Kidney glomerular epithelial cell (primary cell): ENCODE measurements at regions not wholly inside any gene's neighbourhood (a gene's known extent, or its start where the extent isn't known, plus 50 kb on each side); places are given as distances from the start of the nearest gene placed in this dataset.
A peak's percentile ranks its signal among the peaks of the same experiment; 100 is the strongest.

Source experiments
- DNase-seq: peaks from one replicate; lab custom pipeline; 2025; lab: John Stamatoyannopoulos, UW

DNA sequence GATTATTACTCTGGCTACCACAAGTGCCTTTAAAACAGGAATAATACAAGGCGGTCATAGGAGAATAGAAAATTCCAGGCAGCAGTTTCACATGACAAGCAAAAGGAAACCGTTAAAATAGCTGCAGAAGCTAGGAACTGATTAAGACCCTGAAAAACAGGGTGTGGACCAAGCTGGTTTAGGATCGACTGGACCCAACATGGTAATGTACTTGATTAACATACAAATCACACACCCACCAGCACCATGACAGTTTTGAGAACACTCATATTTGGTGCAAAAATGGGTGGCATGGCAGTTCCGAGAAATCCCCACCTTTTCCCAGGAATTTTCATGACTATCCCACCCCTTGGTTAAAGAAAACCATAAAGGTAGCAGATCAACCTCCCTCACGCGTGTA, 51.9 kb upstream of the TMEM163 start:
- DNase-seq: no peak

- DNase-seq: peak; percentile 13
Observed at GRCh38 chr2:134771313-134771801, 52.6 kb upstream of the TMEM163 start.

GRCh38 chr2:134772493-134773169, 53.8 kb upstream of the TMEM163 start:
- DNase-seq: no peak

- no peak for DNase-seq
Observed at GRCh38 chr2:134773335-134773734, 54.5 kb upstream of the TMEM163 start.

DNA sequence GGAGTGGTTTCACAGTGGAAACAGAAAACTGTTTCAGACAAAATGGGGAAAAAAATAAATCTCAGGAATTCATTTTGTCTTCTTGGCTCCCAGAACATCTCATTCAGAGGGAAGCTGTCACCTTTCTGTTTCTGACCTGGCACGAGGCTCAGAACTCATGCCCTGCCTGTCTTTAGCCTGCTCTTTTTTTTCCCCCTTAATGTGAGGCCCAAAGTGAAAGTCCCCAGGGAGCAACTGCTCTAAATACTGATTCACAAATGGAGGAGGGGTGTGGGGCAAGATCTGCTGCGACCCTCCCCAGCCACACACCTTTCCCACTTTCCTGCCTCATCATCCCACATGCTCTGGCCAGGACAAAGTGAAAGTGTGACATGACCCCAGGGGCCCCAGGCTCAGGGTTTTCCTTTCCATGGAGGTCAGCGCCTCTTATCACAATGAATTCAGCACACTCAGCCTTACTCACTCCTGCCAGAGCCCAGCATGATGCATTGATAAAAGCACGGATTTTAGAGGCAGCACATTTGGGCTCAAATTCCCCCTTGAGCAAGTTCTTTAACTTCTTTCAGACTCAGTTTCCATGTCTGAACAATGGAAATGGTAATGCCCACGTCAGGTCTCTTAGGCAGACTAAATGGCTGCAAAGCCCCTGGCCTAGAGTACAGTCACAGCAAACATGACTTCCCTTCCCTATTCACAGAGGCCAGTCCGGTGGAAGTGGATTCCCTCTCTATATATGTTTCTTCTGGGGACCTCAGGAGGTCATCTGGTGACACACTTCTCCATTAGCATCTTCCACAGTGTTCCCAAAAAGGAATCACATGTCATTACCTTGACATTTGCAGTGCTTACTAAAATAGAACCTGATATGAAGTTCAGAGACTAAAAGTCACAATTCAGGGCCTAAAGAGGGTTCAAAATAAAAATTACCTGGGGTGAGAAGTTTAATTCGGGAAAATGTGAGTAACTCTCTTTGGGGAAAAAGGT, 55.3 kb upstream of the TMEM163 start:
- DNase-seq: no peak

GRCh38 chr2:134774786-134775641, 56.2 kb upstream of the TMEM163 start:
- DNase-seq: no peak

- DNase-seq: no peak
Observed at GRCh38 chr2:134776836-134777235, 58.0 kb upstream of the TMEM163 start.

- DNase-seq: no peak
Observed at GRCh38 chr2:134777593-134777992, 58.8 kb upstream of the TMEM163 start.

DNA sequence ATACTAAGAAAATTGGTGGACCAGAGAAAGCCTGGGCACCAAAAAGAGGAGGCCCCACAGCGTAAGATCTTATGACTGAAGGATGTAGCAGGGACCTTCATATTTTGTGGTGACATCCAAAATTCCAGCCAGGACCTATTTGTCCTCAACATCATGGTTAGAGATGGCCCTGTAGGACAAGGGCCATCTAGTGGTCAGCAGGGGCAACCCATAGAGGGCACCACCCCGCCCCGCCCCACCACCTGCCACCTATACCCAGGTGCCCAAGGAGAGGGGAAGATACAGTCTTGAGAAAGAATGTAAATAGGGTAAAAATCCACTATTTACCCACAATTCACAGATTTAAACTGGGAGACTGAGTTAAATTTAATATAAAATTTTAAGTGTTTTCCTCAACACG, 59.6 kb upstream of the TMEM163 start:
- no peak for DNase-seq

DNA sequence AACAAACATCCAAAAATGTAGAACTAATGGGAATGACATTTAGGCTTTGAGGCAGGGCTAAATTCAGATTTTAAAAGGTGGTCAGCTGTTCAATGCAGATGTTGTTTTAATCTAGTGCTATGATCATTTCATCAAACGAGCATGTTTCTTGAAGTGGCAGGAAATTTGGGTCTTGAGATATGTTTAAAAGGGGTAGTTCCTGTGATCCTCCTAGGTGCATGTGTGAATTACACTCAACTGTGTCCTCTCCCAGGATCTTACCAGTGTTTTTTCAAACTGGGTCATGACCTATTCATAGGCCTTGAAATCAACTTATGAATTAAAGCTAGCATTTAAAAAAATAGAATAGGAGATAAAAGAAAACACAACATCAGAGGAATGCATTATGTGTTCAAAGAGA, 57.4 kb upstream of the ACMSD start:
- no peak for DNase-seq

GRCh38 chr2:134782107-134782506, 56.3 kb upstream of the ACMSD start:
- DNase-seq: no peak

DNA sequence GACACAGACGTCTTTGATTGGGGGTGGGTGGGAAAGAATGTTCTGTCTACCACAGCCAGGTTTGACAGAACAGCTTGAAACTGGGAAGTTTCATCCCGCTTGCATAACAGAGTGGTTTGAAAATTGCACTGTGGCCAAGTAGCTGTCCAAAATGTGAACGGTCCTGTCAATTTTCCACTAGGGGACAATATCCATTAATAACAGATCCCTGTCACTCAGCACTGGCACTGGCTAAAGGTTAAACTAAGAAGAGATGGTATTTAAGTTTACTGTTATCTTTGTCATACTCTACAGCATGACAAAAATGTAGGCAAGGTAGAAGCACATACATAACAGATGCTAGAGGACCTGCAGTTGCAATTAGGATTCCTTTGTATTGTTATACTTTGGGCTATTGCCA, 55.6 kb upstream of the ACMSD start:
- no peak for DNase-seq

- no peak for DNase-seq
Observed at GRCh38 chr2:134783912-134784311, 54.5 kb upstream of the ACMSD start.

- no peak for DNase-seq
Observed at GRCh38 chr2:134785659-134786430, 52.6 kb upstream of the ACMSD start.

DNA sequence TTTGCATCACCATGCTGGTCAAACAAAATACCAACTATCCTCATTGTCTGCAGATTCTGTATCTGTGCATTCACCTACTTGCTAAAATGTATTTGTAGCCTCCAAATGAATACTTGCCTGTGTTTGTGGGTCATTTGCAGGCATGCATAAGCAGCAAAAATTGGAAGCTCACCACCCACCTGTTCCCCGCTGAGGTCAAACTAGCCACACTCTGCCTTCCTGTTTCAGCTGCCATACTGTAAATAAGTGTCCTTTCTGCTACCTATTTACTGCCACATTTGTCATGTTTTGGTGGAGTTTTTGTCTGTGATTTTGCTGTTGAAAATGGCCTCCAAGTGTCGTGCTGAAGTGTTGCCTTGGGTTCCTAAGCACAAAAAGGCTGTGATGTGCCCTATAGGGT, 50.0 kb upstream of the ACMSD start:
- DNase-seq: no peak
